Natural killer cell (primary cell): ENCODE measurements at regions not wholly inside any gene's neighbourhood (a gene's known extent, or its start where the extent isn't known, plus 50 kb on each side); places are given as distances from the start of the nearest gene placed in this dataset.

Experiments
- ATAC-seq, 3 donors: fragments of 150-1000 bp in 2 of 3; fragments of 200-7000 bp in 1 of 3; cut with Tn5 transposase; 1 replicate in 1 of 3; 2 replicates in 2 of 3; pipeline ENCODE4 v1.10.0; 2021; ENCODE audit warnings: mild to moderate bottlenecking in 2 of 3, moderate library complexity in 2 of 3
- DNase-seq, 2 donors: peaks; one replicate each; pipeline versions ENCODE4 v3.0.0 to v3.0.0-alpha.2; 2013 to 2021; ENCODE audit warnings: mixed read lengths in 1 of 2
- H3K27ac ChIP-seq: one replicate; pipeline ENCODE4 v1.5.1; 2013; ENCODE audit warnings: mild to moderate bottlenecking, low read length
- H3K27me3 ChIP-seq: one replicate; pipeline ENCODE4 v1.6.1; 2013; ENCODE audit warnings: low read length; ENCODE audit not compliant: control insufficient read depth, insufficient read depth
- H3K36me3 ChIP-seq: one replicate; pipeline ENCODE4 v1.6.1; 2013; ENCODE audit warnings: low read length; ENCODE audit not compliant: control insufficient read depth, insufficient read depth
- H3K4me1 ChIP-seq: one replicate; pipeline ENCODE4 v1.6.1; 2013; ENCODE audit warnings: low read length; ENCODE audit not compliant: control insufficient read depth, insufficient read depth
- H3K4me3 ChIP-seq: one replicate; pipeline ENCODE4 v1.5.1; 2013; ENCODE audit warnings: low read length
- H3K9me3 ChIP-seq: one replicate; pipeline ENCODE4 v1.6.1; 2013; ENCODE audit warnings: low read length; ENCODE audit not compliant: control insufficient read depth, insufficient read depth
- H3K27ac Mint-ChIP-seq, 2 donors: one replicate each; pipeline ENCODE4 v1.8.0; 2022; ENCODE audit warnings: mild to moderate bottlenecking in 2 of 2, mixed read lengths in 2 of 2, moderate library complexity in 1 of 2
- H3K27me3 Mint-ChIP-seq, 2 donors: one replicate each; pipeline ENCODE4 v1.8.0; 2022; ENCODE audit warnings: low read depth in 2 of 2, mixed read lengths in 2 of 2
- H3K36me3 Mint-ChIP-seq: one replicate; pipeline ENCODE4 v1.8.0; 2022; ENCODE audit warnings: mixed read lengths
- H3K4me1 Mint-ChIP-seq, 2 donors: one replicate each; pipeline ENCODE4 v1.8.0; 2022; ENCODE audit warnings: mixed read lengths in 2 of 2
- H3K4me3 Mint-ChIP-seq: one replicate; pipeline ENCODE4 v1.8.0; 2022; ENCODE audit warnings: mild to moderate bottlenecking, moderate library complexity, mixed read lengths
- H3K9me3 Mint-ChIP-seq, 2 donors: one replicate each; pipeline ENCODE4 v1.8.0; 2022; ENCODE audit warnings: mixed read lengths in 2 of 2
- CTCF ChIP-seq: fragments of 200-600 bp; IDR thresholded peaks from one replicate; pipeline ENCODE4 v1.8.0; 2022; ENCODE audit warnings: antibody characterized with exemption
- WGBS: methylation state at CpG from one replicate; pipeline ENCODE4 v1.1.7; 2013; ENCODE audit warnings: missing lambda C conversion rate; ENCODE audit not compliant: insufficient coverage; 5-methylcytosine and 5-hydroxymethylcytosine counted together
- intact Hi-C: fragments of 100-400 bp; cut with micrococcal nuclease; formaldehyde crosslinking; loops from one replicate; pipeline ENCODE4 v1.14.2; 2022

- peaks cover 78 to 84% of the 10 kb centered on the region in 2 donors for H3K4me1 Mint-ChIP-seq
- H3K27me3 Mint-ChIP-seq = no peaks in the 10 kb centered on the region
- DNase-seq (no peak), ATAC-seq (peak in 1 of 3 donors; percentile 22)
- 33% methylated on average over 1 of the region's 1 CpG for WGBS
- no peaks in the 10 kb centered on the region for H3K36me3 Mint-ChIP-seq
- Histone ChIP-seq H3K27ac (no peak overlapping the region), H3K4me1 (peaks cover 16% of the 10 kb centered on the region), H3K36me3 (no peaks in the 10 kb centered on the region), H3K4me3 (no peak overlapping the region), H3K9me3 (no peaks in the 10 kb centered on the region), H3K27me3 (no peaks in the 10 kb centered on the region)
- intact Hi-C loops = no loop called here
- no peak for TF ChIP-seq CTCF
- no peaks in the 10 kb centered on the region for H3K9me3 Mint-ChIP-seq
- H3K4me3 Mint-ChIP-seq = no peak overlapping the region
- peak overlapping the region; percentile 42 to 63 for H3K27ac Mint-ChIP-seq
These were observed 165.3 kb downstream of the LTN1 start for GRCh38 chr21:28827422-28827821.

- H3K27ac Mint-ChIP-seq = peak overlapping the region; percentile 42 to 63
- no peak overlapping the region for H3K27ac ChIP-seq
- H3K9me3 ChIP-seq = no peaks in the 10 kb centered on the region
- H3K36me3 ChIP-seq = no peaks in the 10 kb centered on the region
- H3K4me3 ChIP-seq = no peak overlapping the region
- TF ChIP-seq CTCF = no peak
- H3K4me1 ChIP-seq = peaks cover 16% of the 10 kb centered on the region
- DNase-seq (no peak), ATAC-seq (no peak)
- 87% methylated on average over 6 of the region's 6 CpGs for WGBS
- no peaks in the 10 kb centered on the region for H3K9me3 Mint-ChIP-seq
- H3K4me3 Mint-ChIP-seq = no peak overlapping the region
- H3K27me3 Mint-ChIP-seq = no peaks in the 10 kb centered on the region
- intact Hi-C loops = no loop called here
- no peaks in the 10 kb centered on the region for H3K36me3 Mint-ChIP-seq
- peaks cover 71 to 78% of the 10 kb centered on the region in 2 donors for H3K4me1 Mint-ChIP-seq
- H3K27me3 ChIP-seq = no peaks in the 10 kb centered on the region
These were observed 166.1 kb downstream of the LTN1 start for GRCh38 chr21:28826569-28826968.

- Mint-ChIP-seq H3K27me3 (no peaks in the 10 kb centered on the region), H3K9me3 (no peaks in the 10 kb centered on the region), H3K27ac (peak overlapping the region; percentile 61 to 67), H3K4me1 (peaks cover 68 to 80% of the 10 kb centered on the region in 2 donors), H3K36me3 (peaks cover 4% of the 10 kb centered on the region), H3K4me3 (no peak overlapping the region)
- H3K9me3 ChIP-seq = no peaks in the 10 kb centered on the region
- 95% methylated on average over 2 of the region's 2 CpGs for WGBS
- ATAC-seq (no peak), DNase-seq (no peak)
- peaks cover 13% of the 10 kb centered on the region for H3K4me1 ChIP-seq
- no peak for TF ChIP-seq CTCF
- intact Hi-C loops = no loop called here
- H3K4me3 ChIP-seq = no peak overlapping the region
- H3K27ac ChIP-seq = no peak overlapping the region
- no peaks in the 10 kb centered on the region for H3K36me3 ChIP-seq
- no peaks in the 10 kb centered on the region for H3K27me3 ChIP-seq
These were observed 166.7 kb downstream of the LTN1 start for GRCh38 chr21:28826021-28826420.

GRCh38 chr21:28823429-28823828 lies 169.2 kb downstream of the LTN1 start:
- no peaks in the 10 kb centered on the region for H3K9me3 Mint-ChIP-seq
- H3K4me3 Mint-ChIP-seq = no peak overlapping the region
- no peaks in the 10 kb centered on the region for H3K9me3 ChIP-seq
- no peaks in the 10 kb centered on the region for H3K27me3 Mint-ChIP-seq
- no peak for ATAC-seq
- DNase-seq = no peak
- 100% methylated on average over 1 of the region's 2 CpGs for WGBS
- intact Hi-C loops = no loop called here
- peaks cover 11% of the 10 kb centered on the region for H3K36me3 Mint-ChIP-seq
- no peak overlapping the region for H3K4me3 ChIP-seq
- peaks cover 6% of the 10 kb centered on the region for H3K4me1 ChIP-seq
- peak overlapping the region in 1 of 2 donors; percentile 22 for H3K27ac Mint-ChIP-seq
- no peak overlapping the region for H3K27ac ChIP-seq
- no peak for TF ChIP-seq CTCF
- H3K27me3 ChIP-seq = no peaks in the 10 kb centered on the region
- peaks cover 4% of the 10 kb centered on the region for H3K36me3 ChIP-seq
- peaks cover 55 to 57% of the 10 kb centered on the region in 2 donors for H3K4me1 Mint-ChIP-seq
